H9 (cell line): ENCODE measurements at regions not wholly inside any gene's neighbourhood (a gene's known extent, or its start where the extent isn't known, plus 50 kb on each side); places are given as distances from the start of the nearest gene placed in this dataset.

ENCODE experiments used
- DNase-seq: peaks from one replicate; pipeline ENCODE4 v3.0.0-alpha.2; 2017
- H2AFZ ChIP-seq: one replicate; pipeline ENCODE4 v1.6.1; 2013; ENCODE audit warnings: mild to moderate bottlenecking, low read length, control low read depth, moderate library complexity
- H2AK5ac ChIP-seq: 2 replicates; pipeline ENCODE4 v1.6.1; 2013; ENCODE audit warnings: low read length, control low read depth, mixed read lengths; ENCODE audit not compliant: insufficient read length
- H2BK120ac ChIP-seq: one replicate; pipeline ENCODE4 v1.6.1; 2013; ENCODE audit warnings: low read depth, mild to moderate bottlenecking, low read length, control low read depth, inconsistent platforms; ENCODE audit not compliant: poor library complexity, severe bottlenecking
- H2BK12ac ChIP-seq: 2 replicates; pipeline ENCODE4 v1.6.1; 2013; ENCODE audit warnings: low read length, control low read depth, mixed read lengths, low read depth; ENCODE audit not compliant: insufficient read length
- H2BK15ac ChIP-seq: 2 replicates; pipeline ENCODE4 v1.6.1; 2013; ENCODE audit warnings: low read depth, low read length, control low read depth
- H2BK20ac ChIP-seq: one replicate; pipeline ENCODE4 v1.6.1; 2013; ENCODE audit warnings: low read depth, mild to moderate bottlenecking, low read length, control low read depth, inconsistent platforms; ENCODE audit not compliant: poor library complexity, severe bottlenecking
- H2BK5ac ChIP-seq: 2 replicates; pipeline ENCODE4 v1.6.1; 2013; ENCODE audit warnings: low read length, control low read depth, mixed read lengths; ENCODE audit not compliant: insufficient read length
- H3K14ac ChIP-seq: 2 replicates; pipeline ENCODE4 v1.6.1; 2013; ENCODE audit warnings: low read length, control low read depth; ENCODE audit not compliant: insufficient read depth
- H3K18ac ChIP-seq: 2 replicates; pipeline ENCODE4 v1.6.1; 2013; ENCODE audit warnings: low read depth, mild to moderate bottlenecking, mixed read lengths, low read length, control low read depth; ENCODE audit not compliant: insufficient read length
- H3K23ac ChIP-seq: 2 replicates; pipeline ENCODE4 v1.6.1; 2013; ENCODE audit warnings: low read length, control low read depth, mixed read lengths, low read depth; ENCODE audit not compliant: insufficient read length
- H3K23me2 ChIP-seq: 2 replicates; pipeline ENCODE4 v1.6.1; 2013; ENCODE audit warnings: low read depth, mild to moderate bottlenecking, mixed read lengths, low read length, control low read depth; ENCODE audit not compliant: insufficient read length, poor library complexity, severe bottlenecking
- H3K27ac ChIP-seq: 2 replicates; pipeline ENCODE4 v1.5.1; 2013; ENCODE audit warnings: low read length, control low read depth, mixed read lengths, low read depth; ENCODE audit not compliant: insufficient read length
- H3K27me3 ChIP-seq: 2 replicates; pipeline ENCODE4 v1.6.1; 2013; ENCODE audit warnings: low read length, control low read depth, inconsistent platforms; ENCODE audit not compliant: insufficient read depth
- H3K4ac ChIP-seq: 2 replicates; pipeline ENCODE4 v1.6.1; 2013; ENCODE audit warnings: low read depth, mild to moderate bottlenecking, control low read depth, inconsistent platforms, low read length, moderate library complexity
- H3K4me1 ChIP-seq: 2 replicates; pipeline ENCODE4 v1.6.1; 2013; ENCODE audit warnings: low read length, control low read depth, inconsistent platforms; ENCODE audit not compliant: insufficient read depth
- H3K4me2 ChIP-seq: 2 replicates; pipeline ENCODE4 v1.6.1; 2013; ENCODE audit warnings: low read length, control low read depth, mixed read lengths; ENCODE audit not compliant: insufficient read length, insufficient read depth
- H3K56ac ChIP-seq: 2 replicates; pipeline ENCODE4 v1.6.1; 2013; ENCODE audit warnings: low read depth, mild to moderate bottlenecking, mixed read lengths, low read length, control low read depth; ENCODE audit not compliant: insufficient read length
- H3K79me1 ChIP-seq: 2 replicates; pipeline ENCODE4 v1.6.1; 2013; ENCODE audit warnings: low read depth, mild to moderate bottlenecking, moderate library complexity, low read length, control low read depth, inconsistent platforms; ENCODE audit not compliant: insufficient read depth, poor library complexity, severe bottlenecking
- H3K79me2 ChIP-seq: 2 replicates; pipeline ENCODE4 v1.6.1; 2013; ENCODE audit warnings: low read length, control low read depth, inconsistent platforms; ENCODE audit not compliant: insufficient read depth
- H3K9ac ChIP-seq: 2 replicates; pipeline ENCODE4 v1.6.1; 2013; ENCODE audit warnings: low read length, control low read depth, mixed read lengths; ENCODE audit not compliant: insufficient read length; ENCODE audit errors: extremely low read depth
- H3K9me3 ChIP-seq: one replicate; pipeline ENCODE4 v1.6.1; 2013; ENCODE audit warnings: low read depth, low read length, inconsistent platforms; ENCODE audit not compliant: control insufficient read depth
- H3T11ph ChIP-seq: one replicate; pipeline ENCODE4 v1.6.1; 2013; ENCODE audit warnings: mild to moderate bottlenecking, low read length, control low read depth, inconsistent platforms
- H4K20me1 ChIP-seq: one replicate; pipeline ENCODE4 v1.6.1; 2013; ENCODE audit not compliant: control insufficient read depth, insufficient read length, insufficient read depth
- H4K5ac ChIP-seq: 2 replicates; pipeline ENCODE4 v1.6.1; 2013; ENCODE audit warnings: low read depth, mild to moderate bottlenecking, mixed read lengths, low read length, control low read depth; ENCODE audit not compliant: insufficient read length
- H4K8ac ChIP-seq: replicated peaks from 2 replicates; pipeline ENCODE4 v1.6.1; 2013; ENCODE audit warnings: low read length, control low read depth, mixed read lengths, low read depth; ENCODE audit not compliant: insufficient read length
- H4K91ac ChIP-seq: 2 replicates; pipeline ENCODE4 v1.6.1; 2013; ENCODE audit warnings: low read depth, mild to moderate bottlenecking, moderate library complexity, mixed read lengths, low read length, control low read depth; ENCODE audit not compliant: insufficient read length
- H3K27ac Mint-ChIP-seq, 3 experiments: 2 replicates in 2 of 3; 3 replicates in 1 of 3; pipeline ENCODE4 v1.8.0; 2020 to 2021; ENCODE audit warnings: mixed read lengths in 3 of 3, mild to moderate bottlenecking in 1 of 3, moderate library complexity in 1 of 3
- H3K27me3 Mint-ChIP-seq: 2 replicates; pipeline ENCODE4 v1.8.0; 2021; ENCODE audit warnings: low read depth, mild to moderate bottlenecking, moderate library complexity, mixed read lengths
- H3K36me3 Mint-ChIP-seq, 3 experiments: 2 replicates in 2 of 3; 3 replicates in 1 of 3; pipeline ENCODE4 v1.8.0; 2020 to 2021; ENCODE audit warnings: low read depth in 3 of 3, mixed read lengths in 3 of 3; ENCODE audit not compliant: insufficient read depth in 1 of 3
- H3K4me1 Mint-ChIP-seq, 2 experiments: 2 replicates each; pipeline ENCODE4 v1.8.0; 2020; ENCODE audit warnings: mixed read lengths in 2 of 2
- H3K4me3 Mint-ChIP-seq, 2 experiments: 2 replicates in 1 of 2; 3 replicates in 1 of 2; pipeline ENCODE4 v1.8.0; 2020 to 2021; ENCODE audit warnings: mild to moderate bottlenecking in 2 of 2, mixed read lengths in 2 of 2, moderate library complexity in 1 of 2
- H3K9me3 Mint-ChIP-seq, 2 experiments: 2 replicates in 1 of 2; 3 replicates in 1 of 2; pipeline ENCODE4 v1.8.0; 2020; ENCODE audit warnings: mild to moderate bottlenecking in 2 of 2, mixed read lengths in 2 of 2, moderate library complexity in 1 of 2
- WGBS: extraction: QIAGEN DNeasy Blood & Tissue Kit; methylation state at CpG from one replicate; pipeline ENCODE4 v1.1.7; 2013; ENCODE audit warnings: missing lambda C conversion rate, low lambda C conversion rate, mixed read lengths; ENCODE audit not compliant: insufficient read length; ENCODE audit errors: extremely low coverage; 5-methylcytosine and 5-hydroxymethylcytosine counted together
- TF ChIP-seq, protein P1 (sequence below): fragments of 200-600 bp; sonication (generic); conservative IDR thresholded peaks from 3 replicates; pipeline ENCODE4 v1.8.0; 2021; ENCODE audit warnings: antibody characterized with exemption, mild to moderate bottlenecking

- Histone ChIP-seq H3K27ac (no peak overlapping the region), H3K79me2 (no peaks in the 10 kb centered on the region; the same call in 1 of the 2 replicates), H3K14ac (no peak overlapping the region), H3K79me1 (no peaks in the 10 kb centered on the region), H3K4ac (no peak overlapping the region), H2BK5ac (no peak overlapping the region), H3K4me1 (no peaks in the 10 kb centered on the region), H2AK5ac (no peak overlapping the region), H4K5ac (no peak overlapping the region), H2BK12ac (no peak overlapping the region), H4K91ac (no peak overlapping the region), H2BK15ac (no peak overlapping the region), H3K56ac (no peak overlapping the region), H2BK20ac (no peak overlapping the region), H2AFZ (no peak overlapping the region), H3K4me2 (no peak overlapping the region), H3K23me2 (no peaks in the 10 kb centered on the region), H3K27me3 (no peaks in the 10 kb centered on the region), H2BK120ac (no peak overlapping the region), H3K23ac (no peak overlapping the region), H4K8ac (no peak overlapping the region), H4K20me1 (no peaks in the 10 kb centered on the region), H3T11ph (no peak overlapping the region), H3K18ac (no peak overlapping the region), H3K9me3 (no peaks in the 10 kb centered on the region), H3K9ac (no peak overlapping the region)
- H3K9me3 Mint-ChIP-seq: no peaks in the 10 kb centered on the region
- H3K36me3 Mint-ChIP-seq: no peaks in the 10 kb centered on the region
- no peak overlapping the region for H3K4me3 Mint-ChIP-seq
- no CpG with 5 or more reads among the region's 2 CpGs for WGBS
- H3K27ac Mint-ChIP-seq: no peak overlapping the region
- DNase-seq: no peak
- TF ChIP-seq, protein P1, sequence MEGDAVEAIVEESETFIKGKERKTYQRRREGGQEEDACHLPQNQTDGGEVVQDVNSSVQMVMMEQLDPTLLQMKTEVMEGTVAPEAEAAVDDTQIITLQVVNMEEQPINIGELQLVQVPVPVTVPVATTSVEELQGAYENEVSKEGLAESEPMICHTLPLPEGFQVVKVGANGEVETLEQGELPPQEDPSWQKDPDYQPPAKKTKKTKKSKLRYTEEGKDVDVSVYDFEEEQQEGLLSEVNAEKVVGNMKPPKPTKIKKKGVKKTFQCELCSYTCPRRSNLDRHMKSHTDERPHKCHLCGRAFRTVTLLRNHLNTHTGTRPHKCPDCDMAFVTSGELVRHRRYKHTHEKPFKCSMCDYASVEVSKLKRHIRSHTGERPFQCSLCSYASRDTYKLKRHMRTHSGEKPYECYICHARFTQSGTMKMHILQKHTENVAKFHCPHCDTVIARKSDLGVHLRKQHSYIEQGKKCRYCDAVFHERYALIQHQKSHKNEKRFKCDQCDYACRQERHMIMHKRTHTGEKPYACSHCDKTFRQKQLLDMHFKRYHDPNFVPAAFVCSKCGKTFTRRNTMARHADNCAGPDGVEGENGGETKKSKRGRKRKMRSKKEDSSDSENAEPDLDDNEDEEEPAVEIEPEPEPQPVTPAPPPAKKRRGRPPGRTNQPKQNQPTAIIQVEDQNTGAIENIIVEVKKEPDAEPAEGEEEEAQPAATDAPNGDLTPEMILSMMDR: no peak; the same call in 2 of the 3 replicates
- peaks cover 0 to 2% of the 10 kb centered on the region in 2 experiments; a peak in 2 of 4 replicates for H3K4me1 Mint-ChIP-seq
- H3K27me3 Mint-ChIP-seq: peaks cover 2% of the 10 kb centered on the region; the same call in 1 of the 2 replicates
These were observed 55.1 kb upstream of the GJA5 start for GRCh38 chr1:147815503-147815902.
